ENCODE measurements at regions not wholly inside any gene's neighbourhood (a gene's known extent, or its start where the extent isn't known, plus 50 kb on each side); places are given as distances from the start of the nearest gene placed in this dataset.

- TF ChIP-seq ZFX (IDR thresholded peaks at IDR 0.05; ENCODE audit: borderline replicate concordance): no peak
- no peak for TF ChIP-seq CTCF (IDR thresholded peaks at IDR 0.05)
Measured at GRCh38 chr9:87781331-87781730, 55.4 kb downstream of the CTSL start.

Data from 22Rv1 (cell line).